Prostate gland (tissue), 2 donors: ENCODE measurements at regions not wholly inside any gene's neighbourhood (a gene's known extent, or its start where the extent isn't known, plus 50 kb on each side); places are given as distances from the start of the nearest gene placed in this dataset.

Source experiments
- DNase-seq: peaks from one replicate; pipeline ENCODE4 v3.0.0-alpha.2; 2019; ENCODE audit warnings: low spot score
- H3K27ac ChIP-seq, 2 donors: fragments of 200-600 bp; sonication (generic); 2 replicates each; pipeline ENCODE4 v1.5.1; 2017 to 2019
- H3K27me3 ChIP-seq: fragments of 200-600 bp; sonication (generic); replicated peaks from 2 replicates; pipeline ENCODE4 v1.5.1; 2019; ENCODE audit not compliant: insufficient read depth
- H3K36me3 ChIP-seq, 2 donors: fragments of 200-600 bp; sonication (generic); 1 replicate in 1 of 2; 2 replicates in 1 of 2; pipeline versions ENCODE4 v1.5.1 to v1.8.1; 2017 to 2019
- H3K4me1 ChIP-seq: fragments of 200-600 bp; sonication (generic); replicated peaks from 2 replicates; pipeline ENCODE4 v1.5.1; 2019
- H3K4me3 ChIP-seq, 2 donors: fragments of 200-600 bp; sonication (generic); 2 replicates each; pipeline ENCODE4 v1.5.1; 2017 to 2019
- H3K9me3 ChIP-seq: fragments of 200-600 bp; sonication (generic); 2 replicates; pipeline ENCODE4 v1.5.1; 2017
- POLR2A ChIP-seq: fragments of 450-650 bp; IDR thresholded peaks from one replicate; pipeline ENCODE4 v1.6.1; 2016; ENCODE audit warnings: antibody characterized with exemption, mild to moderate bottlenecking
- POLR2AphosphoS5 ChIP-seq: sonication (generic); formaldehyde crosslinking; IDR thresholded peaks from one replicate; pipeline ENCODE4 v1.6.1; 2017; ENCODE audit warnings: antibody characterized with exemption
- WGBS: methylation state at CpG from one replicate; pipeline ENCODE4 v1.1.5; 2018; 5-methylcytosine and 5-hydroxymethylcytosine counted together
- intact Hi-C: fragments of 100-400 bp; cut with DNase I; formaldehyde crosslinking; loops from one replicate; pipeline ENCODE4 v1.14.2; 2022
- TF ChIP-seq, protein P1 (sequence below), 4 experiments: fragments of 200-600 bp in 2 of 4; fragments of 450-650 bp in 2 of 4; sonication (generic) in 2 of 4; IDR thresholded peaks; 1 replicate in 3 of 4; 2 replicates in 1 of 4; pipeline ENCODE4 v1.5.1; 2016 to 2019; ENCODE audit warnings: antibody characterized with exemption in 4 of 4, mild to moderate bottlenecking in 2 of 4, moderate library complexity in 2 of 4

DNA sequence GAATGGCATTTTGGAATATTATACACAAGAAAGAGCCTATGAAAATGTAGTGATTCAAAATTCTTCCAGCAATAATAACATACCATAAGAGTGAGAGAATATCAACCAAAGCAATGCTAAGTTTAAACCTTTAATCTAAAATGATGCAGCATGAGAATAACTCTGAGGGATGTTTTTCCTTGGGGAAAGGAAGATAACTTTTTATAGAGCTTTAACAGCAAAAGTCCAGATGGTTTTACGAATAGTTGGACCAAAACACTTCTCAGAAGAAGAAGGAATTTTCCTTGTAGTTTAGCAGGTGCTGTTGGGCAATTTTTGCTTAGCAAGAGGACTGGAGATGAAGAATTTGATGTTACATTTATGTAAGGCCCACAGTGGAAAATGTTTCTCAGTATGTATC, 1503.2 kb downstream of the HACE1 start:
- intact Hi-C loops: no loop called here
- TF ChIP-seq, protein P1, sequence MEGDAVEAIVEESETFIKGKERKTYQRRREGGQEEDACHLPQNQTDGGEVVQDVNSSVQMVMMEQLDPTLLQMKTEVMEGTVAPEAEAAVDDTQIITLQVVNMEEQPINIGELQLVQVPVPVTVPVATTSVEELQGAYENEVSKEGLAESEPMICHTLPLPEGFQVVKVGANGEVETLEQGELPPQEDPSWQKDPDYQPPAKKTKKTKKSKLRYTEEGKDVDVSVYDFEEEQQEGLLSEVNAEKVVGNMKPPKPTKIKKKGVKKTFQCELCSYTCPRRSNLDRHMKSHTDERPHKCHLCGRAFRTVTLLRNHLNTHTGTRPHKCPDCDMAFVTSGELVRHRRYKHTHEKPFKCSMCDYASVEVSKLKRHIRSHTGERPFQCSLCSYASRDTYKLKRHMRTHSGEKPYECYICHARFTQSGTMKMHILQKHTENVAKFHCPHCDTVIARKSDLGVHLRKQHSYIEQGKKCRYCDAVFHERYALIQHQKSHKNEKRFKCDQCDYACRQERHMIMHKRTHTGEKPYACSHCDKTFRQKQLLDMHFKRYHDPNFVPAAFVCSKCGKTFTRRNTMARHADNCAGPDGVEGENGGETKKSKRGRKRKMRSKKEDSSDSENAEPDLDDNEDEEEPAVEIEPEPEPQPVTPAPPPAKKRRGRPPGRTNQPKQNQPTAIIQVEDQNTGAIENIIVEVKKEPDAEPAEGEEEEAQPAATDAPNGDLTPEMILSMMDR (IDR thresholded peaks at IDR 0.05): no peak
- TF ChIP-seq POLR2A: no peak
- no peak for TF ChIP-seq POLR2AphosphoS5
- no peaks in the 10 kb centered on the region for H3K36me3 ChIP-seq
- no peaks in the 10 kb centered on the region for H3K4me1 ChIP-seq
- no peak for DNase-seq
- H3K27ac ChIP-seq: no peak overlapping the region
- 43% methylated on average over 1 of the region's 1 CpG for WGBS
- H3K27me3 ChIP-seq: no peaks in the 10 kb centered on the region
- no peak overlapping the region for H3K4me3 ChIP-seq
- no peaks in the 10 kb centered on the region for H3K9me3 ChIP-seq

DNA sequence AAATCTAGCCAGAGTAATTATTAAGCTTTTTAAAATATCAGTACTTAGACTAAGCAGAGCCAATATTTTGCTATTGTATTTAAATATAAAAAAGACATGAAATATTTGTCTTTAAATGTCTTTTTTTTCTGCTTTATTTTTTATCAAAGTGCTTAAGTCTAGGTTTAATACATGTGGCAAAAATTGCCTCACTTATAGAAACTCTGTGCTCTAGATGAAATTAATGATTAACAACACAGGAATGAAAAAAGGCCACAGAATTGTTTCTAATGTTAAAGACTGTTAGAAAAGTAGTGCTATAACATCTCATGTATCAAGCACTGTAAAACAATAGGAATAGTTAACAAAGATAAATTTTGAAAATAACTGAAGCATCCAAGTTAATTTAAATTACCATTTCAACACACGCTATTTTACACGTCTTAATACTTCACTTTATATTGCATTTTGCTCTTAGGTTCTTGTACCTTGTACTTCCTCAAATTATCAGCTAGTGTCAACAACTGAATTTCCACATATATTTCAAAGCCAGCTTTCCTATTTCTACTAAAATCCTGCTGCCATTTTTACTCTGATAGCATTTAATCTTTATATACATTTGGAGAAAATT, 1515.1 kb downstream of the HACE1 start:
- intact Hi-C loops: no loop called here
- Histone ChIP-seq H3K4me1 (no peaks in the 10 kb centered on the region), H3K36me3 (no peaks in the 10 kb centered on the region), H3K27me3 (no peaks in the 10 kb centered on the region), H3K9me3 (no peaks in the 10 kb centered on the region), H3K4me3 (no peak overlapping the region), H3K27ac (no peak overlapping the region)
- no peak for DNase-seq
- TF ChIP-seq POLR2A: no peak
- TF ChIP-seq POLR2AphosphoS5: no peak
- TF ChIP-seq, protein P1 (IDR thresholded peaks at IDR 0.05): no peak
- 84% methylated on average over 2 of the region's 2 CpGs for WGBS

DNA sequence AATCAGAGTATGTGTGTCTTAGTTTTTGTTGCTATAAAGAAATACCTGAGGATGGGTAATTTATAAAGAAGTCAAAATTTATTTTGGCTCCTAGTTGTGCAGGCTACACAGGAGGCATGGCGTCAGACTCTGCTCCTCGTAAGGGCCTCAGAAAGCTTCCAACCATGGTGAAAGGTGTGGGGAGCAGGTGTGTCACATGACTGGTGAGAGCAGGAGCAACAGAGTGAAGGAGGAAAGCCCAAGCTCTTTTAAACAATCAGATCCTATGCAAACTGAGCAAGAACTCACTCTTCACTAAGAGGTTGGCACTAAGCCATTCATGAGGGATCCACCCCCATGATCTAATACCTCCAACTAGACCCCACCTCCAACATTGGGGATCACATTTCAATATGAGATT, 1524.3 kb downstream of the HACE1 start:
- Histone ChIP-seq H3K27me3 (no peaks in the 10 kb centered on the region), H3K36me3 (no peaks in the 10 kb centered on the region), H3K4me1 (no peaks in the 10 kb centered on the region), H3K9me3 (no peaks in the 10 kb centered on the region), H3K27ac (no peak overlapping the region), H3K4me3 (no peak overlapping the region)
- no peak for DNase-seq
- intact Hi-C loops: no loop called here
- TF ChIP-seq POLR2A (no peak), POLR2AphosphoS5 (no peak)
- TF ChIP-seq, protein P1 (IDR thresholded peaks at IDR 0.05): no peak
- WGBS: 83% methylated on average over 2 of the region's 2 CpGs

DNA sequence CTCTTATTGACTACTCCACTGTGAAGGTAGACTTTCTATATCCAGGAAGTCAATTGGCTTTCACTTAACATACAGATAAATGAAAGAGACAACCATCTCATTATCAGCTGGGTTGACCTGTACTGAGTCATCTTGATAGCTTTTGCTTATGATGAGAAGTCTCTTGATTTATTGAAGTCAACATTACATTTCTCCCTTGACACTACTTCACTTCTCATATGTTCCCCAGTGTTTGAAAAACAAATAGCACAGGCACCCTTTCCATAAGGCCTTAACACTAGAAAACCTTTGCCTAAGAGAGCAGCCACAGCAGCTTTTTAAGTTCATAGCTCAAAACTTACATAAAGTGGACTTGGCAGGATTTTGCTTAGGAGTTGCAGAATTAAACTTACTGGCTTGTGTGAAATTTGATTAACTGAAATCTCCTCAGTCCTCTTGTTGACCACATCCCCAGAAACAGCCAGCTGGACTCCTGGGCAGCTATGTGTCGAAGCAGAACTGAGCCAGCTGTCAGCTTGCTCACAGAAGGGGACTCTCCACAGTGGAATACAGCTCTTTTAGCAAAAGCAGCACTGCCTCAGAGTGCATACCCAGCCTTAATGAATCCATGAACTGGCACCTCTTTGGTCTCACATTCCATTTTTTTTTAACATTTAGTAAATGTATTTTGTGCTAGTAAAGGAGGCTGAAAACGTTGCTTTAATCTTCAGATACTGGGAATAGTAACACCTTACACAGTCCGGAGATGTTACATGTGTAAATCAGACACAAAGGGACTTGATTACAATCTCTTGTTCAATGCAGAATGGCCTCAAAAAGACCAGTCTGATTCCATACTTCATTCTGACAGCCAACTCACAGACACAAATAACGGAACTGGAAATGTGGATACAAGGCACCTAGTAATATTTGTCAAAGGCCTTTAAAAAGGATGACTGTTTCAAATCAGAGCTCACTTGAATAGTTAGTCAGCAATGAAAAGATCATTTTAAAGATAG, 1532.7 kb downstream of the HACE1 start:
- Histone ChIP-seq H3K36me3 (no peaks in the 10 kb centered on the region), H3K27me3 (no peaks in the 10 kb centered on the region), H3K4me1 (no peaks in the 10 kb centered on the region), H3K4me3 (no peak overlapping the region), H3K27ac (no peak overlapping the region), H3K9me3 (no peaks in the 10 kb centered on the region)
- 24% methylated on average over 4 of the region's 4 CpGs for WGBS
- intact Hi-C loops: no loop called here
- no peak for TF ChIP-seq POLR2A
- TF ChIP-seq, protein P1 (IDR thresholded peaks at IDR 0.05): no peak
- TF ChIP-seq POLR2AphosphoS5: no peak
- no peak for DNase-seq
